Loucy (cell line): ENCODE measurements at regions not wholly inside any gene's neighbourhood (a gene's known extent, or its start where the extent isn't known, plus 50 kb on each side); places are given as distances from the start of the nearest gene placed in this dataset.

ENCODE experiments used
- EZH2phosphoT487 ChIP-seq: fragments of 200-600 bp; IDR thresholded peaks from 2 replicates; pipeline ENCODE4 v1.6.1; 2018; ENCODE audit warnings: antibody characterized with exemption, mild to moderate bottlenecking, moderate library complexity, borderline replicate concordance
- TF ChIP-seq, protein P1 (sequence below): fragments of 200-600 bp; sonication (generic); conservative IDR thresholded peaks from 2 replicates; pipeline ENCODE4 v1.5.1; 2014; ENCODE audit warnings: mild to moderate bottlenecking, antibody characterized with exemption, low read length

DNA sequence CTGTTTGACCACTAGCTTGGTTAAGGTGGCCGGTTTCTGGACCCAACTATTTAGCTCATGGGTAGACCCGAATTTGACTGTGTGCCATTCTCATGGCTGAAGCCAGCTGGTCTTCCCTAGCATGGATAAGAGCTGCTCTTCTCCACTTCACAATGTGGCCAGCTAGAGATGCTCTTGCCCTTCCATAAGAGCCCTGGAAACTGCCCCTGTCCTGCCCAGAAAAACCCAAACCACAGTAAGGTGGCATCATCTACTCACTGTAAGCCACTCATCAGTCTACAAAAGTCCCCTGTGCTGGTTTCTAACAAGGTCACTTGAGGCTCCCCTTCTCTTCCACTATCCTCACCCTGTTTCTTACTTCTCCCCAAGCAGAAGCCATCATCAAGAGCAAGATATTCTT lies 165.1 kb downstream of the HS3ST2 start:
- TF ChIP-seq, protein P1, sequence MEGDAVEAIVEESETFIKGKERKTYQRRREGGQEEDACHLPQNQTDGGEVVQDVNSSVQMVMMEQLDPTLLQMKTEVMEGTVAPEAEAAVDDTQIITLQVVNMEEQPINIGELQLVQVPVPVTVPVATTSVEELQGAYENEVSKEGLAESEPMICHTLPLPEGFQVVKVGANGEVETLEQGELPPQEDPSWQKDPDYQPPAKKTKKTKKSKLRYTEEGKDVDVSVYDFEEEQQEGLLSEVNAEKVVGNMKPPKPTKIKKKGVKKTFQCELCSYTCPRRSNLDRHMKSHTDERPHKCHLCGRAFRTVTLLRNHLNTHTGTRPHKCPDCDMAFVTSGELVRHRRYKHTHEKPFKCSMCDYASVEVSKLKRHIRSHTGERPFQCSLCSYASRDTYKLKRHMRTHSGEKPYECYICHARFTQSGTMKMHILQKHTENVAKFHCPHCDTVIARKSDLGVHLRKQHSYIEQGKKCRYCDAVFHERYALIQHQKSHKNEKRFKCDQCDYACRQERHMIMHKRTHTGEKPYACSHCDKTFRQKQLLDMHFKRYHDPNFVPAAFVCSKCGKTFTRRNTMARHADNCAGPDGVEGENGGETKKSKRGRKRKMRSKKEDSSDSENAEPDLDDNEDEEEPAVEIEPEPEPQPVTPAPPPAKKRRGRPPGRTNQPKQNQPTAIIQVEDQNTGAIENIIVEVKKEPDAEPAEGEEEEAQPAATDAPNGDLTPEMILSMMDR: no peak
- TF ChIP-seq EZH2phosphoT487: no peak
